HG03521 (cell line): ENCODE measurements at regions not wholly inside any gene's neighbourhood (a gene's known extent, or its start where the extent isn't known, plus 50 kb on each side); places are given as distances from the start of the nearest gene placed in this dataset.

Experiments
- ATAC-seq: cut with Tn5 transposase; IDR thresholded peaks from one replicate; pipeline ENCODE4 v1.9.1; 2021; ENCODE audit warnings: mild to moderate bottlenecking, moderate library complexity; ENCODE audit not compliant: unreplicated experiment

- ATAC-seq, result no peak
These were observed 160.3 kb upstream of the CDH19 start for GRCh38 chr18:66764230-66764629.

GRCh38 chr18:66761166-66761565 lies 157.3 kb upstream of the CDH19 start:
- ATAC-seq, result no peak

- no peak for ATAC-seq
These were observed 156.7 kb upstream of the CDH19 start for GRCh38 chr18:66760559-66760958.

- no peak for ATAC-seq
These were observed 155.3 kb upstream of the CDH19 start for GRCh38 chr18:66759050-66759828.

- no peak for ATAC-seq
These were observed 154.1 kb upstream of the CDH19 start for GRCh38 chr18:66757946-66758345.

GRCh38 chr18:66754335-66754734 lies 150.4 kb upstream of the CDH19 start:
- ATAC-seq, result no peak

GRCh38 chr18:66752733-66753132 lies 148.8 kb upstream of the CDH19 start:
- ATAC-seq, result no peak

- no peak for ATAC-seq
These were observed 145.7 kb upstream of the CDH19 start for GRCh38 chr18:66749481-66750035.

- no peak for ATAC-seq
These were observed 145.1 kb upstream of the CDH19 start for GRCh38 chr18:66749030-66749429.

- no peak for ATAC-seq
These were observed 138.9 kb upstream of the CDH19 start for GRCh38 chr18:66742832-66743231.

- ATAC-seq, result no peak
These were observed 132.0 kb upstream of the CDH19 start for GRCh38 chr18:66735933-66736332.

GRCh38 chr18:66734451-66734850 lies 130.6 kb upstream of the CDH19 start:
- ATAC-seq, result no peak

- ATAC-seq, result no peak
These were observed 128.0 kb upstream of the CDH19 start for GRCh38 chr18:66731890-66732289.

GRCh38 chr18:66729442-66730239 lies 125.8 kb upstream of the CDH19 start:
- ATAC-seq, result no peak

- no peak for ATAC-seq
These were observed 125.1 kb upstream of the CDH19 start for GRCh38 chr18:66728951-66729350.

- no peak for ATAC-seq
These were observed 124.1 kb upstream of the CDH19 start for GRCh38 chr18:66727991-66728390.

GRCh38 chr18:66724664-66725356 lies 120.9 kb upstream of the CDH19 start:
- no peak for ATAC-seq

- ATAC-seq, result no peak
These were observed 118.8 kb upstream of the CDH19 start for GRCh38 chr18:66722671-66723070.

GRCh38 chr18:66708646-66709045 lies 104.8 kb upstream of the CDH19 start:
- no peak for ATAC-seq

- ATAC-seq, result no peak
These were observed 103.6 kb upstream of the CDH19 start for GRCh38 chr18:66707473-66707872.

- no peak for ATAC-seq
These were observed 91.4 kb upstream of the CDH19 start for GRCh38 chr18:66695281-66695680.
